ENCODE measurements at regions not wholly inside any gene's neighbourhood (a gene's known extent, or its start where the extent isn't known, plus 50 kb on each side); places are given as distances from the start of the nearest gene placed in this dataset.

DNA sequence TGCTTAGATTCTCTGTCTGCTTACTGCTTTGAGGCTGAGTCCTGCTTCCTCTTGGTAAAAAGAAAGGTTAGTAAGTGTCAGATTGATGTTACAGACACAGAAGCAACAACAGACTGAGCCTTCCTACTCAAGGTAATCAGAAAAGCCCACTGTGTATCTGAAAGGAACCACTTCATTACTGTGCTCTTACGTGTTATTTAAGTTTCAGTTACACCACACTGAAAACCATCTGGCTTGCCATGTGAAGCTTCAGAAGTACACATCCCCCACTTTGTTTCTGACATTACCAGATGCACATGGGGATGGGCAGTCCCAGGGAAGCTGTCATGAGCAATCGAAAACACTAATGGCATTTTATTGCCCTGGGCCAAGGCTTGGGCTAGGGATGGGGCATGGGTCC lies 1290.1 kb downstream of the AACS start:
- DNase-seq (no peak), ATAC-seq (no peak)
- Mint-ChIP-seq H3K4me3 (no peak overlapping the region), H3K4me1 (no peaks in the 10 kb centered on the region), H3K27ac (no peak overlapping the region), H3K36me3 (ENCODE audit: low read depth) (no peaks in the 10 kb centered on the region), H3K27me3 (no peaks in the 10 kb centered on the region), H3K9me3 (peaks cover 9% of the 10 kb centered on the region)

DNA sequence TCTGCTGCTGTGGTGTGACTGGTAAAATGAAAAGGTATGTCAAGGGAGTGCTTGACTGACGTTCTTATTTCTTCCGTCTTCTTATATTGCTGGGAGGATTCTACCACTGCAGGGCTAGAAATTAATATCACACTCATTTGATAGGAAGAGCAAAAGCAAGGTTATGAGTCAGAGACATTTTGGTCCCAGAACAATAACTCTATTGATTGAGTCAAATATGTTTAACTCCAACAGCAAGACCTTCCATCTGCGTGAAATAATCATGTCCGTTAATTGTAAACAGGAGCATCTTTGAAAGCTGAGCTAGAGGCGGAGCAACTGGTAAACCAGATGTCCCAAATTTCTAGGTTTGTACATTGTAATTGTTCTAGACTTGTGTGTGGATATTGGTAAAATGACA lies 1293.6 kb downstream of the AACS start:
- Mint-ChIP-seq H3K27ac (no peak overlapping the region), H3K4me1 (no peaks in the 10 kb centered on the region), H3K36me3 (ENCODE audit: low read depth) (no peaks in the 10 kb centered on the region), H3K4me3 (no peak overlapping the region), H3K27me3 (no peaks in the 10 kb centered on the region), H3K9me3 (peaks cover 23% of the 10 kb centered on the region)
- ATAC-seq (no peak), DNase-seq (no peak)

DNA sequence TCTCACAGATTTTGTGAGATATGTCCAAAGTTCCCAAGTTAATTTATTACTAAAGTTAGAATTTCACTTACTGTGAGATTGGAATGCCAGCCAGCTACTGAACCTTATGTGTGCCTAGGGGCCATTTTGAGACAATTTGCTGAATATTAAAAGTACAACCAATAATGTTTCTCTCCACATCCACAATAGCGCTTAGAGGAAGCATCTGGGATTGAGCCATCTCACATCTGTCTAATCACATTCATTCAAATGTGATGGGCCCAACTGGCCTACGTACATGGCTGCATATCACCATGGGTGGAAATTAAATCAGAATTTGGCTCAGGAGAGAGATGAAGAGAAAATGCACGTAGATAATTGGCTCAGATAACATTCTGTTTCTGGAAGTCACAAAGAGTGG lies 1294.0 kb downstream of the AACS start:
- Mint-ChIP-seq H3K27ac (no peak overlapping the region), H3K4me3 (no peak overlapping the region), H3K27me3 (no peaks in the 10 kb centered on the region), H3K36me3 (ENCODE audit: low read depth) (no peaks in the 10 kb centered on the region), H3K4me1 (no peaks in the 10 kb centered on the region), H3K9me3 (peaks cover 23% of the 10 kb centered on the region)
- DNase-seq, result no peak
- ATAC-seq, result no peak

DNA sequence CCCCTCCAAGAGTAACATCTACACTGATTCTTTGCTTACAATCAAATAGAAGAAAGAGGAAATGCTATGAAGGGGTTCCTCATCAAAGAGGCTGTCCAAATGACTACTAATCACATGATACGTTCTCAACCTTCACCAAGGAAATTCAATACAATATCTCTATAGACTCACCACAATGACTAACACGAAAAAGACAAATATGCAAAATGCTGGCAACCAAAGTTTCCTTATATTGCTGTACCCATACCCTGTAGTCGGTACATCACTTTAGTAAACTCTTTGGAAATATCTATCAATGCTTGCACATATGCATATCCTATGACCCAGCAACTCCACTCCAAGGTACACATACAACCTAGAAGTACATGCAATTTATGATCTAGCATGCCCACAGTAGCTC lies 1296.6 kb downstream of the AACS start:
- Mint-ChIP-seq H3K9me3 (peaks cover 19% of the 10 kb centered on the region), H3K27me3 (no peaks in the 10 kb centered on the region), H3K4me1 (no peaks in the 10 kb centered on the region), H3K4me3 (no peak overlapping the region), H3K36me3 (ENCODE audit: low read depth) (no peaks in the 10 kb centered on the region), H3K27ac (no peak overlapping the region)
- DNase-seq (no peak), ATAC-seq (no peak)

DNA sequence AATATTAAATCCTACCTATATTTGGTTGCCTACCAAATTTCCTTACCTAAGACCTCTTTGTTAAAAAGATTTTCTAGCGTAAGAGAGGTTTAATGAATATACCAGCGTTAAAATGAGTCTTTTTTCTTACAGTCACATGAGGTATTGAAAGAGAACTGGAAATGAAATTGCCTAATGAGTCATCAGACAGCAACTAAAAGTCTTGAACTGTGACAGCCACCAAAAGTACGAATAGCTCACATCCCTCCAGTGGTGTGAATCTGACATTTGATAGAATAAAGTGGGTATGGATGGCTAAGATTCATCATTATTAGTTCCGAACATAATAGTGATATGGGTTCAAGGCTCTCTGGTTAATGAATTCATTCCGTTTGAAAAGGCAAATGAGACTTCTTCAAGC lies 1297.3 kb downstream of the AACS start:
- H3K36me3 Mint-ChIP-seq (ENCODE audit: low read depth), result no peaks in the 10 kb centered on the region
- ATAC-seq (no peak), DNase-seq (no peak)
- H3K27me3 Mint-ChIP-seq, result no peaks in the 10 kb centered on the region
- no peak overlapping the region for H3K4me3 Mint-ChIP-seq
- H3K27ac Mint-ChIP-seq, result no peak overlapping the region
- H3K4me1 Mint-ChIP-seq, result no peaks in the 10 kb centered on the region
- H3K9me3 Mint-ChIP-seq, result peaks cover 19% of the 10 kb centered on the region

DNA sequence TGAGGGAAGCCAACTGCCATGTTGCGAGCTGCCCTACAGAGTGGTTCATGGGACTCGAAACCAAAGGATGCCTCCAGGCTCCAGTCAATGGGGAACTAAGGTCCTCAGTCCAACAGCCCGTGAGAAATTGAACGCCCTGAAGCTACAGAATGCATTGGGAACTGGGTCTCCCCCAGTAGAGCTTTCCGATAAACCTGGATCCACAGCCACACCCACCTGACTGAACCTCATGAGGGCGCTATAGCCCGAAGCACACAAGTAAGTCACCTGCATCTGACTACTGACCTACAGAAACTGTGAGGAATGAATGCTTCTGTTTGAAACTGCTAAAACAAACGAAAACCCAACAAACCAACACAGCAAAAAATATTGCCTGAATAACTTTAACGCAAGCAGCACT lies 1297.7 kb downstream of the AACS start:
- Mint-ChIP-seq H3K27me3 (no peaks in the 10 kb centered on the region), H3K4me1 (no peaks in the 10 kb centered on the region), H3K4me3 (no peak overlapping the region), H3K9me3 (peaks cover 19% of the 10 kb centered on the region), H3K27ac (no peak overlapping the region), H3K36me3 (ENCODE audit: low read depth) (no peaks in the 10 kb centered on the region)
- ATAC-seq, result no peak
- DNase-seq, result no peak

DNA sequence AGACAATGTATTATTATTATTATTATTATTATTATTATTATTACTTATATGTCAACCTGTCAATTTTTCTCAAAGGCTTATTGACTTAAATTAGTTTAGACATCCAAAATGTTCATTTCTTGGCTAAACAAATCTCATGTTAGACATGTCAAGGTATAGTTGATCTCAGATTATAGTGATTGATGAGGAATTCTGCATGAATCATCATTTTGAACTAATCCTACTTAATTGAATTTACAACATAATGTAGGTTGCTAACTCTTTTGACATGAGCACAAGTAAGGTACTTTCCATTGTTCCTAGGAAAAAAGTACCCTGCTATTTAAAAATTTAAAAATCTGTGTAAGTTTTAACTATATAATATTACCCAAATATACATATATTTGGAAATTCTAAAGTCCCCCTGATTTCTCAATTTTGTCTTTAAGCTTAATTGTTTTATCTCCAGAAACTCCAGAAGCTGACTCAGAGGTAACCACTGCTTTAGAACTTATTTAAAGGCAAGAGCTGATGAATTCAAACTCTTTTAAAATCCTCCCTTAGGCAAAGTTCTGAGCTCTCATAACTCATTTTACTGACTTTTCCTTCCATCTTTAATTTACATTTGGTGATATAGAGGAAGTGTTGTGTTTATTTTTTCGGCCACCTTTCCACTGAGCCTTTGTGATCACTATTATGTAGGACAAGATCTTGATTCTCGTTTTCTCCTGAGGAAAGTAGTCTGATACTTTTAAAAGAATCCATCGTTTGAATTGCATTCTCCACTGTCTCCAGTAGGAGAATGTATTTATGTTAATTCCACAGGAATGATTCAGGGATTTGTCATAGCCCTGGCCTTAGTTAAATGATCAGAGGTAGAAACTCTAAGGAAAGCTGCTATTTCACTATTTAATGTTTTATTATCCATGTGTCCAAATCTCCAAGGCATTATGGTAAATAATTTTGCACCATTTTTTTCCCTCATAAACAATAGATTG lies 1304.5 kb downstream of the AACS start:
- DNase-seq, result no peak
- H3K4me3 Mint-ChIP-seq, result no peak overlapping the region
- peaks cover 5% of the 10 kb centered on the region for H3K9me3 Mint-ChIP-seq
- H3K4me1 Mint-ChIP-seq, result no peaks in the 10 kb centered on the region
- H3K27me3 Mint-ChIP-seq, result no peaks in the 10 kb centered on the region
- no peak for ATAC-seq
- H3K27ac Mint-ChIP-seq, result no peak overlapping the region
- no peaks in the 10 kb centered on the region for H3K36me3 Mint-ChIP-seq (ENCODE audit: low read depth)

DNA sequence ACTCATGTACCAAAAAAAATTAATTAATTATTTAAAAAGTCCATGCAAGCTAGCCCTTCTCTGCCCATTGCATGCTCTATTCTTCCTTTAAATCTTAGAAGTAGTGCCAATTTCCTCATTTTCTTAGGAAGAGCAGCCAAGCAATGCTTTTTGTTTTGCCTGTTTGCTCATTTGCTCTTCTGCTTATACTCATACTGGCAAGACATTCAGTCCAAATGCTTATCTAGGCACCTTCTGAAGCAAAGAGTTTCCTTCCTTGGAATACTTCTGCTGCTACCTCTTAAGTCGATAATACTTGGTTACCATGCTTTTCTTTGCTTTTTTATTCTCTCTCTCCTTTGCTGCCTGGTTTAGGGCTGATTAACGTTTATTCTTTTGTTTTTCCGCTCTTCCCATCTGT lies 1318.3 kb downstream of the AACS start:
- DNase-seq (no peak), ATAC-seq (no peak)
- Mint-ChIP-seq H3K27ac (no peak overlapping the region), H3K36me3 (ENCODE audit: low read depth) (no peaks in the 10 kb centered on the region), H3K4me3 (no peak overlapping the region), H3K4me1 (no peaks in the 10 kb centered on the region), H3K27me3 (no peaks in the 10 kb centered on the region), H3K9me3 (peaks cover 11% of the 10 kb centered on the region)

DNA sequence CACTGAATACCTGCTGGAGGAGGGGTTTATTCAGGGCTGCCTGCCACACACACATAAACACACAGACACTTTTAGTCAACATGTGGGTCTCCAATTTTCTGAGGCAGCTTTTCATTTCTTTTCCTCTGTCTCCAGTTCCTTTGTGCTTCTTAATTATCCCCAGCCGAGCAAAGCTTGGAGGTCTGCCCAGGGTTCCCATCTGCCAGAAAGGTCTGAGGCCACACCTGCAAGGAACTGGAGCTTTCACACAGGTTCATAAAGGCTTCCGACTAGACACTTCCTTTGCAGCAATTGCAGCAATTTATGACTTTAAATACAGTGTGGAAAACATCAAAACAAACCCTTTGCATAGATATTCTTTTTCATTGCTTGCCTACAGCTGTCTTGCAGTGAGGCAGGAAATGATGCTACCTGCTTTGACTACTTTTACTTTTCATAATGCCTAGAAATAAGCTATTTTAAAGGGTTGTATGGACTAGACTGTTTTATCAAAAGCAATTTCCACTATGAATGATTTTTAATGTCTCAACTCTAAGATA lies 1318.9 kb downstream of the AACS start:
- no peak overlapping the region for H3K4me3 Mint-ChIP-seq
- H3K4me1 Mint-ChIP-seq, result no peaks in the 10 kb centered on the region
- no peak for DNase-seq
- H3K36me3 Mint-ChIP-seq (ENCODE audit: low read depth), result no peaks in the 10 kb centered on the region
- no peak for ATAC-seq
- no peak overlapping the region for H3K27ac Mint-ChIP-seq
- H3K27me3 Mint-ChIP-seq, result no peaks in the 10 kb centered on the region
- peaks cover 10% of the 10 kb centered on the region for H3K9me3 Mint-ChIP-seq

DNA sequence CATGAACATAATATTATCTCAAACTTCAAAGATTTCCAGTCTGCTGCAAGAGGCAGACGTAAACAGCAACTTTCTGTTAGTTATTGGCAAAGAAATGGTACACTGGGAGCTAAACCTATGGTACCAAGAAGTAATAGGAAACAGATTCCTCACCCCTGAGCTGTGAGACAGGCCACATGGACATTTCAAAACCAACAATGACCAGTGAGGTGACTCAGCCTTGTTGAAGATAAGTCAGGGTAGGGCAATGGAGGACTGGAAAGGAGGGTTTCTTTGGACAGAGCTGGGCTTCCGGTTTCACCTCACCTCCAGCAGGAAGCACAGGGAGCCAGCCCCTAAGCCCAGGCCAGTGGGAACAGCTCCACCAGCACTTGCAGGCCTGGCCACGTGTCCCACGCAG lies 1320.5 kb downstream of the AACS start:
- Mint-ChIP-seq H3K4me1 (no peaks in the 10 kb centered on the region), H3K27me3 (no peaks in the 10 kb centered on the region), H3K27ac (no peak overlapping the region), H3K9me3 (peaks cover 13% of the 10 kb centered on the region), H3K4me3 (no peak overlapping the region), H3K36me3 (ENCODE audit: low read depth) (no peaks in the 10 kb centered on the region)
- DNase-seq (no peak), ATAC-seq (no peak)

DNA sequence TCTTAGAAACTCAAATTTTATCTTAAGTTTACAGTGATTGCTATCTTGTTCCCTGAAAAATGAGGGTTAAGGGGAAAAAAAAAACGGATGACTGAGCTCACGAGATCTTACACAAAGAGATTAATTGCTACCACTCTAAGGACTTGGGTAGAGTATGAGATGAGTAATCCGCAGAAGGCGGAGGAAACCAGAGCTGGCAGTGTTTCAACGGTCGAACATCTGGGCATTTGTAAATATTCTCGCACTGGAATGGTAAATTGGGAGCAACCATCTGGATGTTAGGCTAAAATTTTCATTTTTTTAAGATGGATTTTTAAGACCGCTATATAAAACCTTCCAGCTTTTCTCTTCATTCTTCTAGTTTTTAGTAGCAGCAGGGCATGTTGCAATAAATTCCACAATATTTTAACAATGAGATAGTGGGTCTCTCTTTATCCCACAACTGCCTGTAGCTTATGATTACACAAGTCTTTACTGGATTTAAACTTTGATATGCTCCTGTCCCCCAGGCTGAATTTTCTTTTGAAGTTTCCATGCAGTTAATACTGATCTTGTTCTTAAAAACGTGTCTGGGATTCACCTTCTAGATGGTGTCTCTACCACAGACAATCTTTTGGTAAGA lies 1324.1 kb downstream of the AACS start:
- H3K27me3 Mint-ChIP-seq, result no peaks in the 10 kb centered on the region
- no peak overlapping the region for H3K4me3 Mint-ChIP-seq
- H3K27ac Mint-ChIP-seq, result no peak overlapping the region
- DNase-seq (no peak), ATAC-seq (no peak)
- H3K36me3 Mint-ChIP-seq (ENCODE audit: low read depth), result no peaks in the 10 kb centered on the region
- peaks cover 12% of the 10 kb centered on the region for H3K9me3 Mint-ChIP-seq
- no peaks in the 10 kb centered on the region for H3K4me1 Mint-ChIP-seq

DNA sequence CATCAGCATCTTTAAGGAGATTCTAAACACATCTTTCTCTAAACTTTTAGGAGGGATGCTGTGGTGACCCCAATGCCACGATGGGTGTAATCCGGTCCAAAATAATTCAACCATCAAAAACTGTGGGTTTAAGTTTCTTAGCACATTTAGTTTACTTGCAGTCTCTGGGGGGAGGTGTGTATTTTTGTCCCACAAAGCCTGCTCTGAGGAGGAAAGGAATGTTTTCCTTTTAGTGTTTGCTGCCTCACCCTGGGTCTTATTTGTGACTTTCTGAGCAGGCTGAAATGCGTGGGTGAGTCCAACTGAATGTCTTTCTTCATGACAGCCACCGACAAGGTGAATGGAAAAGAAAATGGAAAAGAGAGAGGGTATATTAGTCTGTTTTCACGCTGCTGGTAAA lies 1324.7 kb downstream of the AACS start:
- no peak for ATAC-seq
- H3K9me3 Mint-ChIP-seq, result peaks cover 13% of the 10 kb centered on the region

DNA sequence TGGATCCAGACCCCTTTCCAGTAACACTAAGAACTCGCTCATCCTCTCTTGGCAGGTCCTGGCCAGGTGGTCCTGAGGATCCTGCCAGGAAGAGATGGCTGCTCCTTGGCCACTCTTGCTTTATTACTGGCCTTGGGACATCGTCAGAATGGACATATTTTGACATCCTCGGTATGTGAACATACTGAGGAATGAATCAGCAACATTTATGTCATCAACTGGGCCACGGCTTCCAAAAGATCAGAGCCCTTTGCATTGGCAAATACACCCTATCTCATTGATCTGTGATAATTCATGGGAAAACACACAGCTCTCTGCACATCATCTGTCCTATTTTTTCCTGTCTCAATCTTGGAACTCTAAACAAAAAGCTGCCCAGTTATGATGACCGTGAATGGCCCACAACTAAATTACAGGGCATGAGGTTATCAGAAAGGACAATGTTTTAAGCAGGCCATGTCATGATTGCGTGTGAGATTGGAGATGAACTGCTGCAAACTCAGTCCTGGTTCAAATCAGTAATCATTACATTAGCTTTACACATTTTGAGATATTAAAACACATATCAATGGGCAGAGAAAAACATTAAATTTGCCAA lies 1325.8 kb downstream of the AACS start:
- no peak for ATAC-seq
- H3K4me3 Mint-ChIP-seq, result no peak overlapping the region
- DNase-seq, result no peak
- H3K9me3 Mint-ChIP-seq, result peaks cover 13% of the 10 kb centered on the region
- no peak overlapping the region for H3K27ac Mint-ChIP-seq
- no peaks in the 10 kb centered on the region for H3K27me3 Mint-ChIP-seq
- no peaks in the 10 kb centered on the region for H3K4me1 Mint-ChIP-seq
- no peaks in the 10 kb centered on the region for H3K36me3 Mint-ChIP-seq (ENCODE audit: low read depth)

More for the DNA sequence above, 1324.7 kb downstream of the AACS start:
- Mint-ChIP-seq H3K36me3 (ENCODE audit: low read depth) (no peaks in the 10 kb centered on the region), H3K4me3 (no peak overlapping the region), H3K27me3 (no peaks in the 10 kb centered on the region), H3K27ac (no peak overlapping the region), H3K4me1 (no peaks in the 10 kb centered on the region)
- no peak for DNase-seq

DNA sequence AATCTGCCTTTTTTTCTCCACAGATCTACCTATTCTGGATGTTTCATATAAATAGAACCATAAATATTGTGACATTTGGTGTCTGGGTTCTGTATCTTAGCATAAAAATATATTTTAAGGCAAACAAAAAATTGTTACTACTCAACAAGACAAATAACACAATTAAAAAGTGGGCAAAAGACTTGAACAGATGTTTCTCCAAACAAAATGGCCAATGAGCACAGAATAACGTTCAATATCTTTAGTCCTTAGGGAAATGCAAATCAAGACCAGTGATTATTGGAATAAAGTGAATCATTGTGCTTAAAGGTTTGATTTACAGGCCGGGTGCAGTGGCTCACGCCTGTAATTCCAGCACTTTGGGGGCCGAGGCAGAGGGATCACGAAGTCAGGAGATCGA lies 1331.3 kb downstream of the AACS start:
- Mint-ChIP-seq H3K27me3 (no peaks in the 10 kb centered on the region), H3K4me3 (no peak overlapping the region), H3K36me3 (ENCODE audit: low read depth) (no peaks in the 10 kb centered on the region), H3K9me3 (peaks cover 9% of the 10 kb centered on the region), H3K27ac (no peak overlapping the region), H3K4me1 (no peaks in the 10 kb centered on the region)
- ATAC-seq, result no peak
- no peak for DNase-seq

DNA sequence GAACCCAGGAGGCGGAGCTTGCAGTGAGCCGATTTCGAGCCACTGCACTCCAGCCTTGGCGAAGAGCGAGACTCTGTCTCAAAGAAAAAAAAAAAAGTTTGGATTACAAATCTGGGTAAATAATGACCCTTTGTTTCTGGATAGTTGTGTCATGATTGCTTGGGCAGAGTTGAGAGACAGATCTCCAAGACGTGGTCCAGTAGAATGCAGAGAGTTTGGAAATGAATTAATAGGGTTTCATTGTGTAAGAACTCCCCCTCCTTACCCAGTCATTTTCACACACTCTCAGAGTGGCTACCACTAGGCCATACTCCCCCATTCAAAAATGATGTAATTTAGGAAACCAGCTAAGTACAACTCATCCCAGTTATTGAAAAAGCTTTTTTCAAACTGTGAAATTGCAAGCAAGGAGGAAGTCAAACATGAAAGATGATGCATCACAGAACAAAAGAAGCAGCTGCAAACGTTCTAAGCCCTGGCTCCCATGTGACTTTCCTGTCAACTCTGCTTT lies 1331.9 kb downstream of the AACS start:
- no peaks in the 10 kb centered on the region for H3K4me1 Mint-ChIP-seq
- H3K27me3 Mint-ChIP-seq, result no peaks in the 10 kb centered on the region
- DNase-seq (no peak), ATAC-seq (no peak)
- no peaks in the 10 kb centered on the region for H3K36me3 Mint-ChIP-seq (ENCODE audit: low read depth)
- H3K9me3 Mint-ChIP-seq, result peaks cover 9% of the 10 kb centered on the region
- H3K4me3 Mint-ChIP-seq, result no peak overlapping the region
- H3K27ac Mint-ChIP-seq, result no peak overlapping the region
